IPS-18c (cell line): ENCODE measurements at regions not wholly inside any gene's neighbourhood (a gene's known extent, or its start where the extent isn't known, plus 50 kb on each side); places are given as distances from the start of the nearest gene placed in this dataset.
"Not testable (repeated sequence)": the region's sequence is repeated elsewhere in the genome, so short reads cannot be mapped to it uniquely, and the experiment has no call there.

Experiments used
- H3K4me3 ChIP-seq: 2 replicates; pipeline ENCODE4 v1.7.0; 2013; ENCODE audit warnings: low read depth, mild to moderate bottlenecking, low read length, moderate library complexity; ENCODE audit not compliant: insufficient read depth
- H3K9me3 ChIP-seq: one replicate; pipeline ENCODE4 v1.6.1; 2013; ENCODE audit warnings: mild to moderate bottlenecking, low read length, moderate library complexity; ENCODE audit not compliant: control insufficient read depth, insufficient read depth

- Histone ChIP-seq H3K9me3 (no peaks in the 10 kb centered on the region), H3K4me3 (no peak overlapping the region)
Measured at GRCh38 chrX:4547213-4547836, 833.9 kb upstream of the PRKX start.

DNA sequence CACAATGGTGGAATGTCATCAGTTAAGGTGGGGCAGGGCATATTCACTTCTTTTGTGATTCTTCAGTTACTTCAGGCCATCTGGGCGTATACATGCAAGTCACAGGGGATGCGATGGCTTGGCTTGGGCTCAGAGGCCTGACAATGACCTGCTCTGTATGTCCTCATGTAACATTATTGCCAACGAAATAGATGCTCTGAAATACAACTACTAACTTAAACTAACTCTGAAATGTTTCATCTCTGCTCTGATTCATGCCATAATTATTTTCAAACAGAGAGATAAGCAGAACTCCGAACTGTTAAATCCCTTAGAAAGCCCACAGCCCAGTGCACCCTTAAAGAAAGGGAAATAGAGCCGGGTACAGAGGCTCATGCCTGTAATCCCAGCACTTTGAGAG is 832.7 kb upstream of the PRKX start:
- not testable (repeated sequence) for H3K9me3 ChIP-seq, H3K4me3 ChIP-seq

- peaks cover 2% of the 10 kb centered on the region for H3K9me3 ChIP-seq
- no peak overlapping the region for H3K4me3 ChIP-seq
Measured at GRCh38 chrX:4528247-4528646, 814.8 kb upstream of the PRKX start.

- no peak overlapping the region for H3K4me3 ChIP-seq
Measured at GRCh38 chrX:4485912-4486311, 772.5 kb upstream of the PRKX start.

DNA sequence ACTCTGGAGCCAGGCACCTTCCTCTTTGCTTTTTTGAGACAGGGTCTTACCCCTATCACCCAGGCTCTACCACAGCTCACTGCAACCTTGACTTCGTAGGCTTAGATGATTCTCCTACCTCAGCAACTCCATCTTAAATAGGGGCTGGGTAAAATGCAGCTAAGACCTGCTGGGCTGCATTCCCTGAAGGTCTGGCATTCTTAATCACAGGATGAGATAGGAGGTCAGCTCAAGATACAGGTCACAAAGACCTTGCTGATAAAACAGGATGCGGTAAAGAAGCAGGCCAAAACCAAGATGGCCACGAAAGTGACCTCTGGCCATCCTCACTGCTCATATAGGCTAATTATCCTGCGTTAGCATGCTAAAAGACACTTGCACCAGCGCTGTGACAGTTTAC is 770.8 kb upstream of the PRKX start:
- no peak overlapping the region for H3K4me3 ChIP-seq

More at GRCh38 chrX:4485912-4486311, 772.5 kb upstream of the PRKX start:
- H3K9me3 ChIP-seq, result peaks cover 3% of the 10 kb centered on the region

DNA sequence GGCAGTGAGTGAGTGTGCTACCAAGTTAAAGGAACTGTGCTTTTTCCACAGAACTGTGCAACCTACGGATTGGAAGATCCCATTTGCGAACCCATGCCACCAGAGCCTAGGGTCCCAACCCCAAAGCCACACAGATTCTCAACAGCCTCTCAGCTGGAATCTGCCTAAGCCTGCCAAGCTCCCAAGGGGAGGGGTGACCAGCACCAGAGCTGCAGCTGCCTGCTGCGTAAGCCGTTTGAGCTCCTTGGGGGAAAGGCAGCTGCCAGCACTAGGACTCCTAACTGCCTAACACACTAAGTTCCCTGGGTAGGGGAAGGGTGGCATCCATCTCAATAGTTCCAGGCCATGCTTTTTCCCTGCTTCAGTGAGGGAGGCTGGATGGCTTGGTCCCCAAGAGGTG is 738.1 kb upstream of the PRKX start:
- Histone ChIP-seq H3K4me3 (no peak overlapping the region), H3K9me3 (peaks cover 9% of the 10 kb centered on the region)

More for the DNA sequence above, 770.8 kb upstream of the PRKX start:
- H3K9me3 ChIP-seq, result peaks cover 3% of the 10 kb centered on the region

DNA sequence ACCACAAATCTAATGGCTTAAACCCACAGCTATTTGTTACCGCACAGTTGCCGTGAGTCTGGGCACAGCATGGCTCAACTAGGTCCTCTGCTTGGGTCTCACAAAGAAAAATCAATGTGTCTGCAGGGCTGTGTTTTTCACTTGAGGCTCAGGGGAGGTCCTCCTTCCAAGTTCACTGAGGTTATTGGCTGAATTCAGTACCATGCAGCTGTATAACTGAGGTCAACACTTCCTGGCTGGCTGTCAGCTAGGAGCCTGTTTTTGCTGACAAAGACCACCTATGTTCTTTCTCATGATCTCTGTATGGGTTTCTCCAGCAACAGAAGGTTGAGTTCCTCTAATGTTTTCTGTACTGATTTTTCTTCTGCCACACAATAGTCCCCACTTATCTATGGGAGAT is 736.7 kb upstream of the PRKX start:
- Histone ChIP-seq H3K9me3 (peaks cover 9% of the 10 kb centered on the region), H3K4me3 (no peak overlapping the region)

GRCh38 chrX:4435905-4436304 is 722.5 kb upstream of the PRKX start:
- Histone ChIP-seq H3K4me3 (no peak overlapping the region), H3K9me3 (no peaks in the 10 kb centered on the region)

DNA sequence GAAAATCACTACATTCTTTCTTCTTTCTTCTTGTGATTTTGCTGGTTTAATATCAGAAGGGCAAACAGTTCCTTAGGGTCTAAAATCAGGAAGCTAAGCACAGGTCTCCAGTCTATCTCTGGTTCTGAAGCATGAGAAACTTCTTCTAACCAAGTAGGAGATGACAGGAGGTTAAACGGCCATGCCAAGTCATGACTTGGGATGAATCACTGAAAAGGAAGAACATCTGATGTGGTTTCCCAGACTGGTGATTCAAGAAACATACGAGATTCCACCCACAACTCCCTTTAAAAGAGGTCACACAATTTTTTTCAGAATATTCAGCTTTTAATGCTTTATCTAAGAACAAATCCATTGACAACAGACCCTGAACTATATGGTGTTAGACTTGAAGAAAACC is 684.0 kb upstream of the PRKX start:
- Histone ChIP-seq H3K4me3 (no peak overlapping the region), H3K9me3 (no peaks in the 10 kb centered on the region)

DNA sequence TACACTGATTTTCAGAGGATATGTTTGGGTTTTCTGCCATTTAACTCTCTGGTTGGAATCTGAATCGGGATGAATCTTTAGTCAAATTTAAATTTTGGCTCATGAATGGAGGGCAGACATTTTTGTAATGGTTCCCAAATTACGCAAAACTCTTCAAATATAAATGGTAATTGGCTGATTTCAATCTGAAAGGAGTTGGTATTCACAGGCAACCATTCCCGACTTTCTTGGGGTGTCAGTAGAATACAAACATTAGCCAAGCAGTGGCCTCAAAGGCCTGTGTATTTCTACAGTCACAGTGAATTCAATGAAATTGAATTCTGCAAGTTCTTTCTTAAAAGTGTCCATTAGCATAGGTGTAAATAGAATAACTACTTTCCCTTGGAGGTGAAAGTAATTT is 668.8 kb upstream of the PRKX start:
- no peak overlapping the region for H3K4me3 ChIP-seq
- H3K9me3 ChIP-seq, result peaks cover 4% of the 10 kb centered on the region

DNA sequence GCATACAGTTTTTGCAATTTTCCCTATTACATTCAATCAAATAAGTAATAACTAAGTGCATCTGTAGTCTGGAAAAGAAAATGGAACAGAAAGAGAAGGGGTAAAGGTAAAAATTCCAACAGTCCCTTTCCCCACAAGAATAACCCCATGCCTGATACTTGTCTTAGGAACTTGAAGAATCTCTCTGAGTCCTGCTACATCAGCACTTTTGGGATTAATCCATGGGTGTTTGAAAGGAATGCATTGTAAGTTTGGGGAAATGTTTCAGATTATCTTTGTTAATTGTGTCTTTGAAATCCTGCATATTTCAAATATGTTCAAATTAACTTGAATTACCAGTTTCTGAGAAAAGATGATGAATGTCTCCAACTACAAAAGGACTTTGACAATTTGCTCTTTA is 667.3 kb upstream of the PRKX start:
- peaks cover 4% of the 10 kb centered on the region for H3K9me3 ChIP-seq
- no peak overlapping the region for H3K4me3 ChIP-seq

- Histone ChIP-seq H3K9me3 (peaks cover 4% of the 10 kb centered on the region), H3K4me3 (no peak overlapping the region)
Measured at GRCh38 chrX:4379071-4379470, 665.6 kb upstream of the PRKX start.

DNA sequence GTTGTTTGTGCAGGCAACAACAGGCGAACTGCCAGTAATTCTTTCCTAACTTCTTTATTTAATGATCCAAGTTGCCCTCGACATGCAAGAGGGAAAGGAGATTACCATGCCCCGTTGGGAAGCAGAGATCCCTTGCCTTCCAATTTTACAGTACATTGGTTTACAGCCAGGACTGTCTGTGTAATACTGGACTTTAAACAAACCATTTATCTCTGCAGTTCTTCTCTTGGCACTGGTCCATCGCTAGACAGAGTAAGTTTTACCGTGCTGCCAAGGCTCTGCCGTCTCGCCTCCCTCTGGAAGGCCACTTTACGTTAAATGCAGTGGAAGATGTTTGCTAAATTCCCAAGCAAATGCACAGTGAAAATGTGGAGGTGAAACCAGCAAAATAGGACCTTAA is 660.3 kb upstream of the PRKX start:
- Histone ChIP-seq H3K9me3 (no peaks in the 10 kb centered on the region), H3K4me3 (no peak overlapping the region)

- H3K4me3 ChIP-seq, result no peak overlapping the region
- H3K9me3 ChIP-seq, result no peaks in the 10 kb centered on the region
Measured at GRCh38 chrX:4358577-4358976, 645.1 kb upstream of the PRKX start.

DNA sequence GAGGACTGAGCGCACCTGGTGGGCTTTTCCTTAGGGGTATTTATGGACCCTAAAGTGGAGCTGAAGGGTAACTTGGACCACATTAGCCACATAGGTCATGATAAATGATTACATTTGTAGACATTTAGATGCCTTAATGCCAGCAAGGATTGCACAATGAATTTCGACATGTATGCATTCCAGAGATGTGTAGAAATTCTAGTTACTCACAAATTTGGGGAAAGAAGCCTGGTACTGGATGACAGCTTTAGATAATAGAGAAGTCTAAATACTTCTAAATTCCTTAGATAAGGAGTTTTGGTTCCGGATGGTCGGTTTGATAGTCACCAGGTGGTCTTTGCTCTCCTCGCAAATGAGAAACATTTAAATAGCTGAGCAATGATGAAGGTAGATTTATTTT is 609.5 kb upstream of the PRKX start:
- H3K4me3 ChIP-seq, result no peak overlapping the region

GRCh38 chrX:4320436-4320947 is 607.0 kb upstream of the PRKX start:
- Histone ChIP-seq H3K9me3 (no peaks in the 10 kb centered on the region), H3K4me3 (no peak overlapping the region)

More for the DNA sequence above, 609.5 kb upstream of the PRKX start:
- no peaks in the 10 kb centered on the region for H3K9me3 ChIP-seq

- Histone ChIP-seq H3K9me3 (no peaks in the 10 kb centered on the region), H3K4me3 (no peak overlapping the region)
Measured at GRCh38 chrX:4315891-4316290, 602.4 kb upstream of the PRKX start.

DNA sequence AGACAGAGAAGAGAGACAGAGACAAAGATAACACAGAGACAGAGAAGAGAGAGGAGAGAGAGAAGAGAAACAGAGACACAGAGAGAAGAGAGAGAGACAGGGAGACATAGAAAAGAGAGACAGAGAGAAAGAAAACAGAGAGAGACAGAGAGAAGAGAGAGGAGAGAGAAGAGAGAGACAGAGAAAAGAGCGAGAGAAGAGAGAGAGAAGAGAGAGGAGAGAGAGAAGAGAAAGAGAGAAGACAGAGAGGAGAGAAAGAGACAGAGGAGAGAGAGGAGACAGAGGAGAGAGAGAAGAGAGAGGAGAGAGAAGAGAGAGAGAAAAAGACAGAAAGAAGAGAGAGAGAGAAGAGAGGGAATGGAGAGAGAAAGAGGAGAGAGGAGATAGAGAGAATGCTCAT is 601.1 kb upstream of the PRKX start:
- H3K9me3 ChIP-seq, result no peaks in the 10 kb centered on the region
- no peak overlapping the region for H3K4me3 ChIP-seq

DNA sequence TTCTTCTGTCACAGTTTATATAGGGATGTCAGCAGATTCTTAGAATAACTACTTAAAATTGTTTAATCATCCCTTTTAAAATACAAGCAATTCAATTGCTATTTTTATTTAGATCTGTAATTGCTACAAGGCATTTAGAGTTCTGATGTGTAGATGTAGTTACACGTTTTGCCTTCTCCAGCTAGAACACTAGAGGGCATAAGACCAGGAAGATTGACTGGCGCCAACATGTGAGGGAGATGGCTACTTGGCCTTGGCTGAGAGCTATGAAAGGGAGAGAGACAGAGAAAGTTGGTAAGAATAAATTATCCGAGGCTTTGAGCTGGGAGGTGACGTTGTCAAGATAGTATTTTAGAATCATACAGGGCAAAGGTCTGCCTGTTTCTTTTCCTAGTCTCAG is 563.7 kb upstream of the PRKX start:
- H3K9me3 ChIP-seq, result no peaks in the 10 kb centered on the region
- H3K4me3 ChIP-seq, result no peak overlapping the region
